Retinal pigment epithelial cell (primary cell): ENCODE measurements at regions not wholly inside any gene's neighbourhood (a gene's known extent, or its start where the extent isn't known, plus 50 kb on each side); places are given as distances from the start of the nearest gene placed in this dataset.

Experiments
- DNase-seq: peaks from one replicate; pipeline ENCODE4 v3.0.0-alpha.2; 2010; ENCODE audit warnings: low read depth
- H3K4me3 ChIP-seq: 2 replicates; pipeline ENCODE4 v1.5.1; 2011; ENCODE audit warnings: mild to moderate bottlenecking, low read length, control low read depth, moderate library complexity
- TF ChIP-seq, protein P1 (sequence below): conservative IDR thresholded peaks from 2 replicates; pipeline ENCODE4 v1.5.1; 2011; ENCODE audit warnings: low read depth, low read length, control low read depth, inconsistent platforms

GRCh38 chr13:52931539-52932431 lies 83.3 kb upstream of the PCDH8 start:
- TF ChIP-seq, protein P1, sequence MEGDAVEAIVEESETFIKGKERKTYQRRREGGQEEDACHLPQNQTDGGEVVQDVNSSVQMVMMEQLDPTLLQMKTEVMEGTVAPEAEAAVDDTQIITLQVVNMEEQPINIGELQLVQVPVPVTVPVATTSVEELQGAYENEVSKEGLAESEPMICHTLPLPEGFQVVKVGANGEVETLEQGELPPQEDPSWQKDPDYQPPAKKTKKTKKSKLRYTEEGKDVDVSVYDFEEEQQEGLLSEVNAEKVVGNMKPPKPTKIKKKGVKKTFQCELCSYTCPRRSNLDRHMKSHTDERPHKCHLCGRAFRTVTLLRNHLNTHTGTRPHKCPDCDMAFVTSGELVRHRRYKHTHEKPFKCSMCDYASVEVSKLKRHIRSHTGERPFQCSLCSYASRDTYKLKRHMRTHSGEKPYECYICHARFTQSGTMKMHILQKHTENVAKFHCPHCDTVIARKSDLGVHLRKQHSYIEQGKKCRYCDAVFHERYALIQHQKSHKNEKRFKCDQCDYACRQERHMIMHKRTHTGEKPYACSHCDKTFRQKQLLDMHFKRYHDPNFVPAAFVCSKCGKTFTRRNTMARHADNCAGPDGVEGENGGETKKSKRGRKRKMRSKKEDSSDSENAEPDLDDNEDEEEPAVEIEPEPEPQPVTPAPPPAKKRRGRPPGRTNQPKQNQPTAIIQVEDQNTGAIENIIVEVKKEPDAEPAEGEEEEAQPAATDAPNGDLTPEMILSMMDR: no peak
- no peak for DNase-seq
- no peak overlapping the region for H3K4me3 ChIP-seq

DNA sequence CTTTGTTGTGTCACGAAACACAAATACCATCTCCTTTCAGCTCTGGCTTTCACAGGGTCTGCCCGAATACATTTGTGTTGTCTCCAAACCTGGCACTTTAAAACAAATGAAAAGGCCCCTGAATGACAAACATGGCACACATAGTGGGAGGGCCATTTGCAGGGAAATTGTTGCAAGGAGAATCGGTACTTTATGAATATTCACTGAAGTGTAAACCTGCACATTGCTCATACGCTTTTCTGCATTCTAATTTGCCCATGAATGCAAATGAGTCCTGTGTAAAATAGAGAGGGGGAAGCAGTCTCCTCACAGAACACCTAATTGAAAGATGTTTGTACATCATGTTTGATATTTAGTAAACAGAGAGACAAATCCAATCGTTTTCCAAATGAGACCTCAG lies 82.7 kb upstream of the PCDH8 start:
- TF ChIP-seq, protein P1: no peak
- H3K4me3 ChIP-seq: no peak overlapping the region
- no peak for DNase-seq

DNA sequence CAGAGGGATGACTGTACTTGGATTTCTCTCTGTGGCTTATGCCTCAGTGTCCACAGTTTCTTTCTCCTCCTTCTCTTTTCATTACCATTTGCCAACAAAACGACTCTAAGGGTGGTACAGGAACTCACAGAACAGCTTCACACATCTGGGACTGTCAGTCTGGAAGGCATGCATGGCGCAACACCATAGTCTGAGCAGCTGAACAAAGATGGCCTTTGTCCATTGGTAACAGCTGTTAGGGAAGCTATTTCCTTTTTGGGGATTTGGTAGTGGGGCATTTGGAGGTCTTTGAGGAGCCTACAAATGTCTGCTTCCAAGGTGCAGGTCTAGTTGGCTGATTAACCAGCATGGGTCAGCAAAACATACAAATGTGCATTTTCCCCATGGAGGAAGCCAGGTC lies 81.4 kb upstream of the PCDH8 start:
- no peak overlapping the region for H3K4me3 ChIP-seq
- DNase-seq: no peak
- TF ChIP-seq, protein P1: no peak

DNA sequence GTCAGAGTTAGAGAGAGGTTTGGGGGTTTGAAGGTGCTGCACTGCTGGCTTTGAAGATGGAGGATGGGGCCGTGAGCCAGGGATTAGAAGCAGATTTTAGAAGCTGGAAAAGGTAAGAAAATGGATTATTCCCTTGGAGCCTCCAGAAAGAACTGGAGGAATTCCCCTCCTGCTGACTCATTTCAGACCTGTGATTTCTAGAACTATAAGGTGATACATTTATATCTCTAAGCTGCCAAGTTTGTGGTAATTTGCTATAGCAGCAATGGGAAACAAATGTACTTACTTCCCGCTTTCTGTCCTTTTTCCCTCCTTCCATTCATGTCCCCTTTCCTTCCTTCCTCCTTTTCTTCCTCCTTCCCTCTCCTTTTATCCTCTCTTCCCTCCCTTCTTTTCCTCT lies 78.5 kb upstream of the PCDH8 start:
- DNase-seq: no peak
- no peak overlapping the region for H3K4me3 ChIP-seq
- TF ChIP-seq, protein P1: no peak

DNA sequence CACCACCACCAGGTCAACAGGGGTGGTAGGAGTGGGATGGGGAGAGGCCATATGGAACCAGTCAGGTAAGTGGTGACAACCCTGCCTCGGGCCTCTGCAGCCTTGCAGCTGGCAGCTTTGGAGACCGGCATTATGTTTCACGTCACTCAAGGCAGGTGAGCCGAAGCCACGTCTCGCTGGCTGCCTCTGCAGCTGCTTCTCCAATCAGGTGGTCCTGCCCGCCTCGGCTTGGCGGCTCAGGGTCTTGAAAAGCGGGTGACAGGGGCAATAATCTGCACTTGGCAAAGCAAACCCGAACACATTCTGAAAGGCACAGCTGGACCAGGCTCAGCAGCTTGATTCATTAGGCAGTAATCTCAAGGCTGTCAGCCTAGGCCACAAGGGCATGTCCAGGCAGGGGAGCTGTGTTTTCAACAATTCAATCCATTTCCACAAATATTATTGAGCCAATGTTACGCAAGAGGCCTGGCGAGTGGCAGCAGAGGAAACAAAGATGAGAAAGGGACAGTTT lies 77.4 kb upstream of the PCDH8 start:
- no peak for DNase-seq
- TF ChIP-seq, protein P1: no peak
- no peak overlapping the region for H3K4me3 ChIP-seq

- TF ChIP-seq, protein P1: no peak
- no peak for DNase-seq
- H3K4me3 ChIP-seq: no peak overlapping the region
These were observed 76.8 kb upstream of the PCDH8 start for GRCh38 chr13:52925251-52925650.
